Stimulated activated naive CD4-positive, alpha-beta T cell (primary cell): ENCODE measurements at regions not wholly inside any gene's neighbourhood (a gene's known extent, or its start where the extent isn't known, plus 50 kb on each side); places are given as distances from the start of the nearest gene placed in this dataset.
"Not testable (repeated sequence)": the region's sequence is repeated elsewhere in the genome, so short reads cannot be mapped to it uniquely, and the experiment has no call there.

ENCODE experiments used
- DNase-seq, 6 experiments: peaks; one replicate each; lab custom pipeline; 2025; lab: John Stamatoyannopoulos, UW

- DNase-seq: no peak
Measured at GRCh38 chr5:17690473-17690872, 56.2 kb downstream of the TAF11L14 start.

- DNase-seq: no peak
Measured at GRCh38 chr5:17691762-17692161, 57.5 kb downstream of the TAF11L14 start.

- no peak for DNase-seq
Measured at GRCh38 chr5:17694371-17694770, 60.1 kb downstream of the TAF11L14 start.

GRCh38 chr5:17694914-17695313, 60.7 kb downstream of the TAF11L14 start:
- DNase-seq: no peak

GRCh38 chr5:17696627-17697026, 62.4 kb downstream of the TAF11L14 start:
- no peak for DNase-seq

- no peak for DNase-seq
Measured at GRCh38 chr5:17697671-17698070, 63.4 kb downstream of the TAF11L14 start.

- no peak for DNase-seq
Measured at GRCh38 chr5:17709011-17709710, 74.9 kb downstream of the TAF11L14 start.

GRCh38 chr5:17713301-17713700, 79.0 kb downstream of the TAF11L14 start:
- no peak for DNase-seq

- no peak for DNase-seq
Measured at GRCh38 chr5:17714186-17714585, 79.9 kb downstream of the TAF11L14 start.

GRCh38 chr5:17719592-17719991, 85.3 kb downstream of the TAF11L14 start:
- no peak for DNase-seq

GRCh38 chr5:17720071-17720470, 85.8 kb downstream of the TAF11L14 start:
- no peak for DNase-seq

- no peak for DNase-seq
Measured at GRCh38 chr5:17723876-17724275, 89.6 kb downstream of the TAF11L14 start.

- no peak for DNase-seq
Measured at GRCh38 chr5:17727098-17727497, 92.8 kb downstream of the TAF11L14 start.

GRCh38 chr5:17730421-17730820, 96.2 kb downstream of the TAF11L14 start:
- no peak for DNase-seq

- DNase-seq: no peak
Measured at GRCh38 chr5:17732351-17732923, 98.2 kb downstream of the TAF11L14 start.

- no peak for DNase-seq
Measured at GRCh38 chr5:17734011-17734410, 99.8 kb downstream of the TAF11L14 start.

GRCh38 chr5:17735761-17736160, 101.5 kb downstream of the TAF11L14 start:
- DNase-seq: no peak

- no peak for DNase-seq
Measured at GRCh38 chr5:17737092-17737491, 102.8 kb downstream of the TAF11L14 start.

GRCh38 chr5:17738446-17738845, 104.2 kb downstream of the TAF11L14 start:
- DNase-seq: no peak

GRCh38 chr5:17743580-17744435, 109.5 kb downstream of the TAF11L14 start:
- no peak for DNase-seq

- no peak for DNase-seq
Measured at GRCh38 chr5:17748201-17748600, 113.9 kb downstream of the TAF11L14 start.

GRCh38 chr5:17748941-17749340, 114.7 kb downstream of the TAF11L14 start:
- DNase-seq: no peak

GRCh38 chr5:17755406-17755805, 121.1 kb downstream of the TAF11L14 start:
- not testable (repeated sequence) for DNase-seq
